GM23338 (cell line): ENCODE measurements at regions not wholly inside any gene's neighbourhood (a gene's known extent, or its start where the extent isn't known, plus 50 kb on each side); places are given as distances from the start of the nearest gene placed in this dataset.

Experiments
- ATAC-seq: fragments of 200-7000 bp; cut with Tn5 transposase; 3 replicates; pipeline ENCODE4 v1.9.1; 2020
- DNase-seq: peaks from one replicate; pipeline ENCODE4 v3.0.0-alpha.2; 2015; ENCODE audit warnings: low spot score
- H2AFZ ChIP-seq: fragments of 200-600 bp; sonication (generic); 2 replicates; pipeline ENCODE4 v1.8.0; 2016; ENCODE audit warnings: antibody characterized with exemption, mild to moderate bottlenecking, moderate library complexity
- H3F3A ChIP-seq: fragments of 200-600 bp; sonication (generic); replicated peaks from 2 replicates; pipeline ENCODE4 v1.8.0; 2017; ENCODE audit warnings: antibody characterized with exemption, mixed run types, low read depth
- H3K27ac ChIP-seq: fragments of 200-600 bp; sonication (generic); 2 replicates; pipeline ENCODE4 v1.6.1; 2016; ENCODE audit warnings: low read depth
- H3K27me3 ChIP-seq: fragments of 200-600 bp; sonication (generic); 2 replicates; pipeline ENCODE4 v1.8.0; 2016; ENCODE audit warnings: mild to moderate bottlenecking, mixed run types, moderate library complexity; ENCODE audit not compliant: insufficient read depth
- H3K36me3 ChIP-seq: fragments of 200-600 bp; sonication (generic); 2 replicates; pipeline ENCODE4 v1.8.0; 2016; ENCODE audit warnings: mild to moderate bottlenecking; ENCODE audit not compliant: insufficient read depth
- H3K4me1 ChIP-seq: fragments of 200-600 bp; sonication (generic); 2 replicates; pipeline ENCODE4 v1.8.0; 2016; ENCODE audit warnings: mild to moderate bottlenecking, moderate library complexity; ENCODE audit not compliant: insufficient read depth
- H3K4me2 ChIP-seq: fragments of 200-600 bp; sonication (generic); 2 replicates; pipeline ENCODE4 v1.7.1; 2017; ENCODE audit warnings: mixed run types
- H3K4me3 ChIP-seq: fragments of 200-600 bp; sonication (generic); 2 replicates; pipeline ENCODE4 v1.6.1; 2016; ENCODE audit warnings: mixed run types
- H3K79me2 ChIP-seq: fragments of 200-600 bp; sonication (generic); replicated peaks from 2 replicates; pipeline ENCODE4 v1.8.0; 2017; ENCODE audit warnings: mild to moderate bottlenecking; ENCODE audit not compliant: insufficient read depth
- H3K9me2 ChIP-seq: fragments of 200-600 bp; sonication (generic); 2 replicates; pipeline ENCODE4 v1.8.0; 2017; ENCODE audit not compliant: insufficient read depth
- H4K20me1 ChIP-seq: fragments of 200-600 bp; sonication (generic); replicated peaks from 2 replicates; pipeline ENCODE4 v1.8.0; 2017; ENCODE audit warnings: mild to moderate bottlenecking; ENCODE audit not compliant: insufficient read depth
- H3K27ac Mint-ChIP-seq: 2 replicates; pipeline ENCODE4 v1.8.0; 2020; ENCODE audit warnings: inconsistent platforms, mild to moderate bottlenecking, moderate library complexity, mixed read lengths
- H3K27me3 Mint-ChIP-seq: 3 replicates; pipeline ENCODE4 v1.8.0; 2022; ENCODE audit warnings: low read depth, mild to moderate bottlenecking, moderate library complexity, mixed read lengths, inconsistent platforms; ENCODE audit not compliant: insufficient read depth, poor library complexity
- H3K36me3 Mint-ChIP-seq: 3 replicates; pipeline ENCODE4 v1.8.0; 2021; ENCODE audit warnings: low read depth, mild to moderate bottlenecking, inconsistent platforms, moderate library complexity, mixed read lengths
- H3K4me1 Mint-ChIP-seq: 3 replicates; pipeline ENCODE4 v1.8.0; 2020; ENCODE audit warnings: mild to moderate bottlenecking, inconsistent platforms, mixed read lengths
- H3K4me3 Mint-ChIP-seq: 3 replicates; pipeline ENCODE4 v1.8.0; 2021; ENCODE audit warnings: moderate library complexity, mild to moderate bottlenecking, inconsistent platforms, mixed read lengths
- H3K9me3 Mint-ChIP-seq: 3 replicates; pipeline ENCODE4 v1.8.0; 2020; ENCODE audit warnings: moderate library complexity, mild to moderate bottlenecking, inconsistent platforms, mixed read lengths
- CREB1 ChIP-seq: fragments of 250-450 bp; sonication (Bioruptor Pico); IDR thresholded peaks from 2 replicates; pipeline ENCODE4 v1.5.0; 2020; ENCODE audit warnings: low read depth, mild to moderate bottlenecking, moderate library complexity
- CTCF ChIP-seq, 2 experiments: fragments of 200-600 bp in 1 of 2; sonication (generic) in 1 of 2; conservative IDR thresholded peaks; 2 replicates each; pipeline versions ENCODE4 v1.5.1 to v1.6.1; 2016 to 2017; ENCODE audit warnings: antibody characterized with exemption in 2 of 2, low read depth in 2 of 2, mild to moderate bottlenecking in 2 of 2, moderate library complexity in 1 of 2
- EZH2 ChIP-seq: fragments of 200-600 bp; sonication (generic); IDR thresholded peaks from one replicate; pipeline ENCODE4 v1.8.0; 2017; ENCODE audit warnings: antibody characterized with exemption, mild to moderate bottlenecking, low read depth; ENCODE audit not compliant: unreplicated experiment
- EZH2phosphoT487 ChIP-seq: fragments of 200-600 bp; sonication (generic); IDR thresholded peaks from one replicate; pipeline ENCODE4 v1.8.1; 2018; ENCODE audit warnings: antibody characterized with exemption; ENCODE audit not compliant: unreplicated experiment
- JUNB ChIP-seq: IDR thresholded peaks from one replicate; pipeline ENCODE4 v1.6.1; 2016; ENCODE audit warnings: antibody characterized with exemption; ENCODE audit not compliant: unreplicated experiment
- NANOG ChIP-seq: IDR thresholded peaks from 2 replicates; pipeline ENCODE4 v1.6.1; 2016; ENCODE audit warnings: antibody characterized with exemption, borderline replicate concordance
- POLR2AphosphoS5 ChIP-seq: IDR thresholded peaks from 2 replicates; pipeline ENCODE4 v1.6.1; 2016; ENCODE audit warnings: antibody characterized with exemption, low read depth
- STAT1 ChIP-seq: IDR thresholded peaks from one replicate; pipeline ENCODE4 v1.6.1; 2016; ENCODE audit warnings: antibody characterized with exemption; ENCODE audit not compliant: unreplicated experiment
- ZNF114 ChIP-seq: fragments of 250-450 bp; sonication (Bioruptor Pico); IDR thresholded peaks from 2 replicates; pipeline ENCODE4 v1.5.0; 2020; ENCODE audit warnings: mild to moderate bottlenecking, moderate library complexity
- ZNF331 ChIP-seq: fragments of 250-450 bp; sonication (Bioruptor Pico); IDR thresholded peaks from 2 replicates; pipeline ENCODE4 v1.5.0; 2020; ENCODE audit warnings: low read depth, mild to moderate bottlenecking, moderate library complexity
- TF ChIP-seq, protein P1 (sequence below): IDR thresholded peaks from one replicate; pipeline ENCODE4 v1.6.1; 2018; ENCODE audit warnings: antibody characterized with exemption; ENCODE audit not compliant: unreplicated experiment
- TF ChIP-seq, protein P2 (sequence below): fragments of 250-450 bp; sonication (Bioruptor Pico); IDR thresholded peaks from 2 replicates; pipeline ENCODE4 v1.5.0; 2020; ENCODE audit warnings: mild to moderate bottlenecking, moderate library complexity
- TF ChIP-seq, protein P3 (sequence below): IDR thresholded peaks from 2 replicates; pipeline ENCODE4 v1.6.1; 2016; ENCODE audit warnings: antibody characterized with exemption

- DNase-seq = no peak
- no peak overlapping the region for H3K27ac Mint-ChIP-seq
Measured at GRCh38 chr4:181752516-181752915, 490.7 kb upstream of the TENM3 start.

More at GRCh38 chr4:181752516-181752915, 490.7 kb upstream of the TENM3 start:
- H3K36me3 ChIP-seq = no peaks in the 10 kb centered on the region
- Mint-ChIP-seq H3K9me3 (no peaks in the 10 kb centered on the region), H3K4me1 (peaks cover 12% of the 10 kb centered on the region; the same call in 2 of the 3 replicates), H3K27me3 (no peaks in the 10 kb centered on the region), H3K4me3 (no peak overlapping the region), H3K36me3 (no peaks in the 10 kb centered on the region)
- no peak for ATAC-seq
- no peak overlapping the region; the same call in 1 of the 2 replicates for H2AFZ ChIP-seq
- no peaks in the 10 kb centered on the region for H3K9me2 ChIP-seq
- no peaks in the 10 kb centered on the region for H3F3A ChIP-seq
- no peaks in the 10 kb centered on the region for H4K20me1 ChIP-seq
- TF ChIP-seq ZNF114 (no peak), NANOG (no peak), POLR2AphosphoS5 (no peak), ZNF331 (CRISPR knock-in tag) (no peak), JUNB (no peak), STAT1 (no peak), EZH2 (no peak), EZH2phosphoT487 (no peak), CREB1 (CRISPR knock-in tag) (no peak), CTCF (conservative IDR thresholded peaks at IDR 0.05; ENCODE audit: low read depth in 2 of 2) (no peak)
- TF ChIP-seq, protein P1, sequence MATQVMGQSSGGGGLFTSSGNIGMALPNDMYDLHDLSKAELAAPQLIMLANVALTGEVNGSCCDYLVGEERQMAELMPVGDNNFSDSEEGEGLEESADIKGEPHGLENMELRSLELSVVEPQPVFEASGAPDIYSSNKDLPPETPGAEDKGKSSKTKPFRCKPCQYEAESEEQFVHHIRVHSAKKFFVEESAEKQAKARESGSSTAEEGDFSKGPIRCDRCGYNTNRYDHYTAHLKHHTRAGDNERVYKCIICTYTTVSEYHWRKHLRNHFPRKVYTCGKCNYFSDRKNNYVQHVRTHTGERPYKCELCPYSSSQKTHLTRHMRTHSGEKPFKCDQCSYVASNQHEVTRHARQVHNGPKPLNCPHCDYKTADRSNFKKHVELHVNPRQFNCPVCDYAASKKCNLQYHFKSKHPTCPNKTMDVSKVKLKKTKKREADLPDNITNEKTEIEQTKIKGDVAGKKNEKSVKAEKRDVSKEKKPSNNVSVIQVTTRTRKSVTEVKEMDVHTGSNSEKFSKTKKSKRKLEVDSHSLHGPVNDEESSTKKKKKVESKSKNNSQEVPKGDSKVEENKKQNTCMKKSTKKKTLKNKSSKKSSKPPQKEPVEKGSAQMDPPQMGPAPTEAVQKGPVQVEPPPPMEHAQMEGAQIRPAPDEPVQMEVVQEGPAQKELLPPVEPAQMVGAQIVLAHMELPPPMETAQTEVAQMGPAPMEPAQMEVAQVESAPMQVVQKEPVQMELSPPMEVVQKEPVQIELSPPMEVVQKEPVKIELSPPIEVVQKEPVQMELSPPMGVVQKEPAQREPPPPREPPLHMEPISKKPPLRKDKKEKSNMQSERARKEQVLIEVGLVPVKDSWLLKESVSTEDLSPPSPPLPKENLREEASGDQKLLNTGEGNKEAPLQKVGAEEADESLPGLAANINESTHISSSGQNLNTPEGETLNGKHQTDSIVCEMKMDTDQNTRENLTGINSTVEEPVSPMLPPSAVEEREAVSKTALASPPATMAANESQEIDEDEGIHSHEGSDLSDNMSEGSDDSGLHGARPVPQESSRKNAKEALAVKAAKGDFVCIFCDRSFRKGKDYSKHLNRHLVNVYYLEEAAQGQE = no peak
- TF ChIP-seq, protein P2, sequence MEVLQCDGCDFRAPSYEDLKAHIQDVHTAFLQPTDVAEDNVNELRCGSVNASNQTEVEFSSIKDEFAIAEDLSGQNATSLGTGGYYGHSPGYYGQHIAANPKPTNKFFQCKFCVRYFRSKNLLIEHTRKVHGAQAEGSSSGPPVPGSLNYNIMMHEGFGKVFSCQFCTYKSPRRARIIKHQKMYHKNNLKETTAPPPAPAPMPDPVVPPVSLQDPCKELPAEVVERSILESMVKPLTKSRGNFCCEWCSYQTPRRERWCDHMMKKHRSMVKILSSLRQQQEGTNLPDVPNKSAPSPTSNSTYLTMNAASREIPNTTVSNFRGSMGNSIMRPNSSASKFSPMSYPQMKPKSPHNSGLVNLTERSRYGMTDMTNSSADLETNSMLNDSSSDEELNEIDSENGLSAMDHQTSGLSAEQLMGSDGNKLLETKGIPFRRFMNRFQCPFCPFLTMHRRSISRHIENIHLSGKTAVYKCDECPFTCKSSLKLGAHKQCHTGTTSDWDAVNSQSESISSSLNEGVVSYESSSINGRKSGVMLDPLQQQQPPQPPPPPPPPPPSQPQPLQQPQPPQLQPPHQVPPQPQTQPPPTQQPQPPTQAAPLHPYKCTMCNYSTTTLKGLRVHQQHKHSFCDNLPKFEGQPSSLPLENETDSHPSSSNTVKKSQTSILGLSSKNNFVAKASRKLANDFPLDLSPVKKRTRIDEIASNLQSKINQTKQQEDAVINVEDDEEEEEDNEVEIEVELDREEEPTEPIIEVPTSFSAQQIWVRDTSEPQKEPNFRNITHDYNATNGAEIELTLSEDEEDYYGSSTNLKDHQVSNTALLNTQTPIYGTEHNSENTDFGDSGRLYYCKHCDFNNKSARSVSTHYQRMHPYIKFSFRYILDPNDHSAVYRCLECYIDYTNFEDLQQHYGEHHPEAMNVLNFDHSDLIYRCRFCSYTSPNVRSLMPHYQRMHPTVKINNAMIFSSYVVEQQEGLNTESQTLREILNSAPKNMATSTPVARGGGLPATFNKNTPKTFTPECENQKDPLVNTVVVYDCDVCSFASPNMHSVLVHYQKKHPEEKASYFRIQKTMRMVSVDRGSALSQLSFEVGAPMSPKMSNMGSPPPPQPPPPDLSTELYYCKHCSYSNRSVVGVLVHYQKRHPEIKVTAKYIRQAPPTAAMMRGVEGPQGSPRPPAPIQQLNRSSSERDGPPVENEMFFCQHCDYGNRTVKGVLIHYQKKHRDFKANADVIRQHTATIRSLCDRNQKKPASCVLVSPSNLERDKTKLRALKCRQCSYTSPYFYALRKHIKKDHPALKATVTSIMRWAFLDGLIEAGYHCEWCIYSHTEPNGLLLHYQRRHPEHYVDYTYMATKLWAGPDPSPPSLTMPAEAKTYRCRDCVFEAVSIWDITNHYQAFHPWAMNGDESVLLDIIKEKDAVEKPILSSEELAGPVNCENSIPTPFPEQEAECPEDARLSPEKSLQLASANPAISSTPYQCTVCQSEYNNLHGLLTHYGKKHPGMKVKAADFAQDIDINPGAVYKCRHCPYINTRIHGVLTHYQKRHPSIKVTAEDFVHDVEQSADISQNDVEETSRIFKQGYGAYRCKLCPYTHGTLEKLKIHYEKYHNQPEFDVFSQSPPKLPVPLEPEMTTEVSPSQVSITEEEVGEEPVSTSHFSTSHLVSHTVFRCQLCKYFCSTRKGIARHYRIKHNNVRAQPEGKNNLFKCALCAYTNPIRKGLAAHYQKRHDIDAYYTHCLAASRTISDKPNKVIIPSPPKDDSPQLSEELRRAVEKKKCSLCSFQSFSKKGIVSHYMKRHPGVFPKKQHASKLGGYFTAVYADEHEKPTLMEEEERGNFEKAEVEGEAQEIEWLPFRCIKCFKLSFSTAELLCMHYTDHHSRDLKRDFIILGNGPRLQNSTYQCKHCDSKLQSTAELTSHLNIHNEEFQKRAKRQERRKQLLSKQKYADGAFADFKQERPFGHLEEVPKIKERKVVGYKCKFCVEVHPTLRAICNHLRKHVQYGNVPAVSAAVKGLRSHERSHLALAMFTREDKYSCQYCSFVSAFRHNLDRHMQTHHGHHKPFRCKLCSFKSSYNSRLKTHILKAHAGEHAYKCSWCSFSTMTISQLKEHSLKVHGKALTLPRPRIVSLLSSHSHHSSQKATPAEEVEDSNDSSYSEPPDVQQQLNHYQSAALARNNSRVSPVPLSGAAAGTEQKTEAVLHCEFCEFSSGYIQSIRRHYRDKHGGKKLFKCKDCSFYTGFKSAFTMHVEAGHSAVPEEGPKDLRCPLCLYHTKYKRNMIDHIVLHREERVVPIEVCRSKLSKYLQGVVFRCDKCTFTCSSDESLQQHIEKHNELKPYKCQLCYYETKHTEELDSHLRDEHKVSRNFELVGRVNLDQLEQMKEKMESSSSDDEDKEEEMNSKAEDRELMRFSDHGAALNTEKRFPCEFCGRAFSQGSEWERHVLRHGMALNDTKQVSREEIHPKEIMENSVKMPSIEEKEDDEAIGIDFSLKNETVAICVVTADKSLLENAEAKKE = no peak
- TF ChIP-seq, protein P3, sequence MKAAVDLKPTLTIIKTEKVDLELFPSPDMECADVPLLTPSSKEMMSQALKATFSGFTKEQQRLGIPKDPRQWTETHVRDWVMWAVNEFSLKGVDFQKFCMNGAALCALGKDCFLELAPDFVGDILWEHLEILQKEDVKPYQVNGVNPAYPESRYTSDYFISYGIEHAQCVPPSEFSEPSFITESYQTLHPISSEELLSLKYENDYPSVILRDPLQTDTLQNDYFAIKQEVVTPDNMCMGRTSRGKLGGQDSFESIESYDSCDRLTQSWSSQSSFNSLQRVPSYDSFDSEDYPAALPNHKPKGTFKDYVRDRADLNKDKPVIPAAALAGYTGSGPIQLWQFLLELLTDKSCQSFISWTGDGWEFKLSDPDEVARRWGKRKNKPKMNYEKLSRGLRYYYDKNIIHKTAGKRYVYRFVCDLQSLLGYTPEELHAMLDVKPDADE = no peak
- peaks cover 9% of the 10 kb centered on the region for H3K4me1 ChIP-seq
- no peak overlapping the region for H3K4me2 ChIP-seq
- H3K27me3 ChIP-seq = no peaks in the 10 kb centered on the region
- H3K4me3 ChIP-seq = no peak overlapping the region
- no peak overlapping the region for H3K27ac ChIP-seq
- H3K79me2 ChIP-seq = no peaks in the 10 kb centered on the region
